ENCODE measurements at regions not wholly inside any gene's neighbourhood (a gene's known extent, or its start where the extent isn't known, plus 50 kb on each side); places are given as distances from the start of the nearest gene placed in this dataset.

- no peak for DNase-seq (ENCODE audit: low spot score)
These were observed 54.7 kb downstream of the ASCL1 start for GRCh38 chr12:103011974-103012763.

GRCh38 chr12:103012884-103013283, 55.4 kb downstream of the ASCL1 start:
- no peak for DNase-seq (ENCODE audit: low spot score)

- DNase-seq (ENCODE audit: low spot score) = no peak
These were observed 56.3 kb downstream of the ASCL1 start for GRCh38 chr12:103013741-103014300.

- no peak for DNase-seq (ENCODE audit: low spot score)
These were observed 58.9 kb downstream of the ASCL1 start for GRCh38 chr12:103016381-103016780.

GRCh38 chr12:103020839-103021238, 63.4 kb downstream of the ASCL1 start:
- DNase-seq (ENCODE audit: low spot score) = no peak

- no peak for DNase-seq (ENCODE audit: low spot score)
These were observed 64.2 kb downstream of the ASCL1 start for GRCh38 chr12:103021538-103022218.

GRCh38 chr12:103024650-103025049, 67.2 kb downstream of the ASCL1 start:
- DNase-seq (ENCODE audit: low spot score) = no peak

GRCh38 chr12:103026643-103027042, 69.2 kb downstream of the ASCL1 start:
- DNase-seq (ENCODE audit: low spot score) = peak; percentile 59

- no peak for DNase-seq (ENCODE audit: low spot score)
These were observed 71.6 kb downstream of the ASCL1 start for GRCh38 chr12:103028881-103029639.

- no peak for DNase-seq (ENCODE audit: low spot score)
These were observed 79.2 kb downstream of the ASCL1 start for GRCh38 chr12:103036581-103037214.

GRCh38 chr12:103043531-103044486, 86.3 kb downstream of the ASCL1 start:
- no peak for DNase-seq (ENCODE audit: low spot score)

- DNase-seq (ENCODE audit: low spot score) = no peak
These were observed 88.7 kb downstream of the ASCL1 start for GRCh38 chr12:103046154-103046553.

- DNase-seq (ENCODE audit: low spot score) = no peak
These were observed 92.8 kb downstream of the ASCL1 start for GRCh38 chr12:103050273-103050672.

- DNase-seq (ENCODE audit: low spot score) = no peak
These were observed 95.6 kb downstream of the ASCL1 start for GRCh38 chr12:103053089-103053488.

GRCh38 chr12:103073630-103074029, 116.2 kb downstream of the ASCL1 start:
- no peak for DNase-seq (ENCODE audit: low spot score)

GRCh38 chr12:103075848-103076247, 118.4 kb downstream of the ASCL1 start:
- DNase-seq (ENCODE audit: low spot score) = no peak

GRCh38 chr12:103077108-103077773, 119.8 kb downstream of the ASCL1 start:
- DNase-seq (ENCODE audit: low spot score) = no peak

- DNase-seq (ENCODE audit: low spot score) = no peak
These were observed 128.1 kb downstream of the ASCL1 start for GRCh38 chr12:103085541-103085940.

GRCh38 chr12:103086471-103086870, 129.0 kb downstream of the ASCL1 start:
- peak; percentile 95 for DNase-seq (ENCODE audit: low spot score)

Data from umbilical cord (tissue), 1 donor.